22Rv1 (cell line): ENCODE measurements at regions not wholly inside any gene's neighbourhood (a gene's known extent, or its start where the extent isn't known, plus 50 kb on each side); places are given as distances from the start of the nearest gene placed in this dataset.

ENCODE experiments used
- CTCF ChIP-seq: fragments of 450-650 bp; IDR thresholded peaks from 2 replicates; pipeline ENCODE4 v1.5.1; 2017; ENCODE audit warnings: mild to moderate bottlenecking
- ZFX ChIP-seq: fragments of 450-650 bp; IDR thresholded peaks from 2 replicates; pipeline ENCODE4 v1.6.1; 2017; ENCODE audit warnings: antibody characterized with exemption, borderline replicate concordance

GRCh38 chr2:47234456-47234855 lies 58.1 kb upstream of the CALM2 start:
- TF ChIP-seq CTCF (no peak), ZFX (no peak)
